ENCODE measurements at regions not wholly inside any gene's neighbourhood (a gene's known extent, or its start where the extent isn't known, plus 50 kb on each side); places are given as distances from the start of the nearest gene placed in this dataset.

DNA sequence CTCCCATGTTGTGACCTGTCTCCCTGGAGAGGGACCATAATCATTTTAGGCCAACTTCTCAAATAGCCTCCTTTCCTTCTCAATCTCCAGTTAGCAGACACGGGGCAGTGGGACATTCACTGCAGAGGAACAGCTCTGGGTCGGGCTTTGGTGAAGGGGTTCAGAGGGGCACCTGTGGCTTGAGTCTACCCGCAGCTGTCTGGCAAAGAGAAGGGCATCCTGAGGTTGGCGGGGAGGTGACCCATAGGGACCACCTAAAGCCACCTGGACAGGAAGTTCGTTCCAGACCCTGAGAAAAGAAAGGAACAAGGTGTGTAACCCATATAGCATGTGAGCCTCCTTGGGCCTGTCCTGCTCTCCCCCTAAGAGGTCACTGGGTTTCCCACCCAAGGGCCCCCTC, 155.0 kb downstream of the OAT start:
- no peak for DNase-seq

DNA sequence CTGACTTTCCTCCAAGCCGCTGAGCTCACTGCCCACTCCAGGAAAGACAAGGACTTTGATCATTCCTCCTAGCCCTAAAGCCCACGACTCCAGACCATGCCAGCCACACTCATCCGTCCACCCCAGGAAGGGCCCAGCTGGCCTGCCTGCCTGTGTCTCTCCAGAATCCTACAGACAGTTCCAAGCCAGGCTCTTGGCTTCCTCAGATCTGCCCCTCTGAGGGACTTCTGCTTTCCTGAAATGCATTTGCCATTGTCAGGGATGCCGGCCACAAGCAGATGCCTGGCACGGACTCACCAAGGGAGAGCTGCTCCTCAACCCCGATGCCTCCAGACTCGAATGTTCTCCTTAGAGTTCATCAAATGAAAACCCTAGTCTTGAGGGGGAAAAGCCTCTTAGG, 155.8 kb downstream of the OAT start:
- DNase-seq, result no peak

DNA sequence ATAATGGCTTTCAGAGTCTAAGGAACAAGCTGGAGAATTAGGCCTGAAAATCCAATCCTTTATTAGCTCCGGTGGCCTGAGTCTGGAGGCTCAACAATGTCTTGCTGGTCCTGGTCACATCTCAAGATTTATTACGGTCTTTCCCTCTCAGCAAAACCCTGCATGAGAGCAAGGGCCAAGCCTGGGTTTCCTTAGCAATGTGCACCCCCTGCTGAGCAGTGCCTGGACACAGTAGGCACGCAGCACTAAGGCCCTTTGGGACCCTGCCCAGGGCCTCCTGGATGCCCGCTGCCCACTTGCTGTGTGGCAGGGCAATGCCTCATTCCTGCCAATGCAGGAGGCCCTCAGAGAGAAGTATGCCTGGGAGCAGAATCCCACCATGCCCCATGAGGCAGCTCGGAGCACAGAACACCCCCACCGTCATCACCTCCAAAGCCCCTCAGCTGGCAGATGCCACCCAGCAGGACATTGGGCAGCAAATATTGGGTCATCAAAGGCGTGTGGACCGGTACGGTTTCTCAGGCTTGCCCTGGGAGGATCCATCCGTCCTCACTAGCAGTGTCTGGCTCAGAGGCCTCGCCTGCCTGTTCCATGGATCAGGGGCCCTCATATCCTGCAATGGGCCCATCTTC, 156.4 kb downstream of the OAT start:
- DNase-seq, result no peak

- DNase-seq, result no peak
These were observed 159.4 kb downstream of the OAT start for GRCh38 chr10:124259139-124259825.

DNA sequence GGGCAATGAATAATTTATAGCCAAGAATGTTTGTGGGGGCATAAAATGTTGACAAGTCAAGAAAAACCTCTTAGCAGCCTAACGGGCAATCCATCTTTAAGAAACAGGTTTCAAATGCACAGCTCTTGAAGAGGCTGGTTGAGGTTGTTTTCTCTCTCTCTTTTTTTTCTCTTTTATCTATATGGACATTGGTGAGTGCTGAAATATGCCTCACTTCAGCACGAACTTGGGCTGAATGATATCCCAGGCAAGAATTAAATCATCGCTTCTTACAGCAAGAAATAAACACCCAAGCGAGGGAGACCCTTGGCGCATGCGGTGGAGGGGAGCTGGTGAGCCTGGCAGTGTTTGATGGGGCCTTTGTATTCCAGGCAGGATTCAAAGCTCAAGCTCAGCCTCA, 160.9 kb downstream of the OAT start:
- DNase-seq, result no peak

DNA sequence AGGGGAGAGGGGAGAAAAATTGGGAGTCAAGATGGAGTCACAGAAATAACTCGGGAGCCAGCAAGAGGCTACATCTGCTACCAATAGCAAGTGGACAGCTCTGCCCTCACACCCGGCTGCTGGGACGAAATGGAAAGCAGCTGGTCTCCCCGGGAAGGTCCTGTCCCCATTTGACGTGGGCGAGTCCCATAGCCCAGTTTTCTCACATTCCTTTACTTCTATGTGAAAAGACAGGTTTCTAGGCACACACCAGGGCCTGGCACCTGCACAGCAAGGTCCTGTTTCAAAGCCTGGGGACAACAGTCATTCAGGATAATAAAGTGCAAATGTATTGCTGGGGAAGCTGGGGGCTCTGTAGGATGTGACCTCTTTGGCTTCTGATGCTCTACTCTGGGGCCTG, 162.6 kb downstream of the OAT start:
- DNase-seq, result no peak

GRCh38 chr10:124255556-124255955, 162.2 kb upstream of the CHST15 start:
- DNase-seq, result no peak

GRCh38 chr10:124254490-124254889, 161.1 kb upstream of the CHST15 start:
- no peak for DNase-seq

DNA sequence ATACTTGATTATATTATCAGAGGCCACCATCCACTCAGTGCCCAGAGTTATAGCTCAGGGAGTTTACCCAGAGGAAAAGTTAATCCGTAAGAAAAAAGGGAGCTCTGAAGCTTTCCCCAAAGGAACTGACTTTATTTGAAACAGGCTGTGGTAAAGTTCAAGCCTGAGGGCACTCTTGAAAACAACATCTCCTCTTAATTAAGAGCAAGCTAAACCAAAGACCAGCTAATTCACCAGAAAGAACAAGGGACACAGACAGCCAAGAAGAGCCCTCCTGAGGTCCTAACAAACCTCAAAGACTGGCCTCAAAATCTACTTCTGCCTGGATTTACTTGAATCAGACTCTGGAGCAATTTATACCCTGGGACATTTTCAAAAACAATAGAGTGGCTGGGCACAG, 159.6 kb upstream of the CHST15 start:
- DNase-seq, result no peak

DNA sequence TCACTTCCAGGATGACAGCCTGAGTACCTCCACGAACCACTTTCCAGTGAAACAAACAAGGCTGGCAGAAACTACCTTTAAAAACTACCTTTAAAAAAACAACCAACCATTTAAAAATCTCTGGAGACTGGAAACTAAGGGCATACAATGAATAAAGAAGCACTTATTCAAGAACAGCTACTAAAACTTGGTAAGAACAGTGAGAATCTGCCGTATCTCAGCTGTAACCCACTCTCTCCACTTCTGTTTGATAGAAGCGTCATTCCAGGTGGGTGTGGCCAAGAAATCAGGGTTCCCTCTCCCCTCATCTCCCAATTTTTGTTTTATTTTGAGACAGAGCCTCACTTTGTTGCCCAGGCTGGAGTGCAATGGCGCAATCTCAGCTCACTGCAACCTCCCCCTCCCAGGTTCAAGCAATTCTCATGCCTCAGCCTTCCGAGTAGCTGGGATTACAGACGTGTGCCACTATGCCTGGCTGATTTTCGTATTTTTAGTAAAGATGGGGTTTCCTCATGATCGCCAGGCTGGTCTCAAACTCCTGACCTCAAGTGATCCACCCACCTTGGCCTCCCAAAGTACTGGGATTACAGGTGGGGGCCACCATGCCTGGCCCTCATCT, 158.8 kb upstream of the CHST15 start:
- no peak for DNase-seq

DNA sequence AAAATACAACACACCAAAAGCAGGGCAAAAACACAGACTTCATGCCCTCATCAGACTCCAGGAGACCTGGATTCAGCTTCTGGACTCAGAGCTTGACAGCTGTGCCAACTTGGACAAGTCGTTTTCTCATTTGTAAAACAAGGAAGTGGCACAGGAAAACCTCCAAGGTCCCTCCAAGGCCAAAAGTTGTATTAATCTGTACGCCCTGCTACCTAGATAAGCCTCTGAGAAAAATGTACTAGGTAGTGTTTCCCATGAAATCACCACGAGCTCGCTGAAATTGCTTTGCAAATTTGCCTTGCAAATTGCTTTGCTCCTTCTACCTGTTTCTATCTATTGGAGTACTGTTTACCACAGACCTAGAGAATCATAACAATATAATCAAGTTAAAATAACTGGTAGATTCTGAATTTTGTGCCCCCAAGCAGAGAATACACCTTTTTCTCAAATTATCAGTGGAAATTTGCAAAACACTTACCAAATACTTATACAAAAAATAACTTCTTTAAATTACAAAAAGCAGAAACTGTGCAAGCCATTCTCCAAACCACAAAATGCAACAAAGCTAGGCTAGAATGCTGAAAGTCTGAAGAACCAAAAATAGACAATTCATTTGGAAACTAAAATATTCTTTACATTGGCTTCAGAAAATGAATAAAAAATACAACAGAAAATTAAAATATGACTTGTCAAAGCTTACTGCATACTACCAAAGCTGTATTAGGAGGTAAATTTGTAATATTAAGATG, 158.1 kb upstream of the CHST15 start:
- DNase-seq, result no peak

DNA sequence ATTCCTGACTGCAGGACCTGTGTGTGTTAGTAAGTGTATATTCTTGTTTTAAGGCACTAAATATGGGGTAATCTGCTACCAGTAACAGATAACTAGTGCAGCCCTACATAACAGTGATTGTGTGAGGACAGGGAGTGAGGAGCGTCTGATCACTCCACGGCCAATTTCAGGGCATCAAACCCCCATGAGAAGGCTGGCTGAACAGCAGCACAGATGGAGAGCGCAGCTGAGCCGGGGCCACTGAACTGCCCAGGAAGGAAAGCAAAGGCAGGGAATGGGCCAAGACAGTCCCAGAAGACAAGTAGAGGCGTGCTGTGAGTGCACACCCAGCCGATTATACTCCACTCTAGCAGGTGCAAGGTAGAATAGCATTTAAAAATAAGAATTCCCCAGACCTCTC, 157.1 kb upstream of the CHST15 start:
- DNase-seq, result no peak

DNA sequence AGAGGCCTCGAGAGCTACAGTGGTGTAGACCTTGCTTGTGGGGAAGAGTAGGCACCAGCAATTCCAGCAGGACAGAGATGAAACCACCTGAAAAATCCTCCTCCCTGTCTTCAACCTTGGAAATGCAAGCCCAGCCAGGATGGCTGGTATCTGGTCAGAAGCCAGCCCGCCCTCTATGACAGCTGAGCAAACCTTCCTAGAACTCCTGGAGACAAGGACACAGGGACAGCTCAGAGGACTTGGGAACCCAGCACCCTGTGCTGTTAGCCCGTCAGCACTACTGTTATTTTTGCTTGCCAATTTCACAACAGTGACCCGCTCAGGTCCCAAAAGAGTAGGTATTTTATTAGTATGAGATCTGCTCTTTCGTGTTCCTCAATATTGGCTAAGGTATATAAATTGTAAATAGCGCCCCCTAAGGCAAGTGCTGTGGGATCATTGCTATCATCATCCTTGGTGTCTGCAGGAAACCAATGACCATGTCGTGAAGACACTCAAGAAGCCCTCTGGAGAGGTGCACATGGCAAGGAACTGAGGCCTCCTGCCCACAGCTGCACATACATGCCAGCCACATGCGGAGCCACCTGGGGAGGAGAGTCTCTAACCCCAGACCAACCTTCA, 156.5 kb upstream of the CHST15 start:
- no peak for DNase-seq

DNA sequence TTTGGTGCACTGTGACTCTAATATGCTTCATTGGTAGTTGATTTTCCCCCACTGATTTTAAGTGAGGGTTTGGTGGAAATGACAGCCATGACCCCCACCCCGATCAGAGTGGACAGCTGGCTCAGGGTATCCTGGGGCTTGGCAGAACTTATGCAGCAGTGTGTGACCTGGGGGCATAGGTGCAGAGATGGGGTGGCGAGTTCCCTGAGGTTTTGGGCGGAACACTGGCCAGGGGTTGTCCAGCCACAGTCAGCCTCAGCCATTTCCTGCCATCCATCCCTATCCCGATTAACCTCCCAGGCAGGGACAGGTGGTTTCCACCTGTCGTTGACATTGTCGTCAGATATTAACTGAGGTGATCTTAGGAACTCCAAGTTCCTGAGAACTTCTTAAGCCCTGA, 155.8 kb upstream of the CHST15 start:
- no peak for DNase-seq

DNA sequence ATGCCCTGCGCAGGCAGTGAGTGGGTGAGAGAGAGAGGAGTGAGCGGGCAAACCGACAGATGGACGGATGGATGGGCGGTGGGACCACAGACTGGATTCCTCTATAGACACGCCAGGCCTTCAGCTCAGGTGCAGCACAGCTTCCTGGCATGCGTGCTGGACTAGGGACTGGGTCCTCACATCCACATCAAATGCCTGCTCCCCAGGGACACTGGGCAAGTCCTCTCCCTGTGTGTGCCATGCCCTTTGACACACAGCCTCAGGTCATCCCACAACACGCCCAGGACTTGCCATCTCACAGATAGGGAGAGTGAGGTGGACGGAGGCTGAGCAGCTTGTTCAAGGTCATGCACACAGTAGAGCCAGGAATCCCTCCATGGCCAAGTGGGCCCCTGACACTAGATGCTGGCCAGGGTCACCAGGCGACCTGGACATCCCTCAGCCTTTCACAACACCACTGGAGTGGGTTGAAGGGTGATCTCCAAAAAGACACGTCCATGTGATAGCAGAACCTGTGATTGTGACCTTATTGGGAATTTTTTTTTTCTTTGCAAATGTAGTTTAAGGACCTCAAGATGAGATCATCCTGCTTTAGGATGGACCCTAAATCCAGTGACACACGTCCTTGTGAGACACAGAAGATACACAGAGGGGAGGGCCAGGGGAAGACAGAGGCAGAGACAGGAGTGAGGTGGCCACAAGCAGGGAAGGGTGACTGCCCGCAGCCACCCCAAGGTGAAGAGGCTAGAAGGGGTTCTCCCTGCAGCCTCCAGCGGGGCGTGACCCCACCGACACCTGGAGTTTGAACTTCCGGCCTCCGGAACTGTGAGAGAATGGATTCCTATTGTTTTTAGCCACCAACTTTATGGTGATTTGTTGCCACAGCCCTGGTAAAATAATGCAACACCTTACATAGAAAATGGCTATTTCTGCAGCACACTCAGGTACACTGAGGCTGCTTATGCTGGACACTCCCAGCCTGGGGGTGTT, 155.0 kb upstream of the CHST15 start:
- DNase-seq, result no peak

- no peak for DNase-seq
These were observed 152.5 kb upstream of the CHST15 start for GRCh38 chr10:124245806-124246440.

- DNase-seq, result no peak
These were observed 151.8 kb upstream of the CHST15 start for GRCh38 chr10:124245191-124245590.

DNA sequence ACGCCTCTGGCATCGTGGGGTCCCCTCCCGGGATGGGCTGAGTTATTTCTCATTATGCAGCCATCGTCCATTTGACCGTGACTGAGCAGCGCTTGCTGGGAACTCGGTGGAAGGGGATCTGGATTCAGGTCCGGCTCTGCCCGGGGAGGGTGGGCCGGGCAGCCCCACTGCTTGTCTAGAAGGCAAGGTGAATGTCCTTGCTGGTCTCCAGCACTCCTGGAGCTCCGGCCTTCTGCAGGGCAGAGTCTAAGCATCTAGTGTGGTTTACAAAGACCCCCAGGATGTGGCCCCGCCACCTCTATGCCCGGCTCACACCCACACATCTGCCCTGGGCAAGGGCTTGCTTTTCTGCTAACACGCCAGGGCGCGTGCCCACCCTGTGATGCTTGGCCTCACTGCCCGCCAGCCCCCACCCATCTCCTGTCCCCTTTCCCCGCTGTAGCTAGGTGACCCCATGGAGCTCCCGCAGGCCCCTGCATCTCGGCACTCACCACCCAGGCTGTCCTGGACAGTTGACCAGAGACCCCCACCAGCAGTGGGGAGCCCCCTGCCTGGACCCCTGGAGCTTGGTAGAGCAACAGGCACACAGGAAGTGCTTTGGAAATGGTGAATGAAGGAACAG, 151.0 kb upstream of the CHST15 start:
- DNase-seq, result no peak

DNA sequence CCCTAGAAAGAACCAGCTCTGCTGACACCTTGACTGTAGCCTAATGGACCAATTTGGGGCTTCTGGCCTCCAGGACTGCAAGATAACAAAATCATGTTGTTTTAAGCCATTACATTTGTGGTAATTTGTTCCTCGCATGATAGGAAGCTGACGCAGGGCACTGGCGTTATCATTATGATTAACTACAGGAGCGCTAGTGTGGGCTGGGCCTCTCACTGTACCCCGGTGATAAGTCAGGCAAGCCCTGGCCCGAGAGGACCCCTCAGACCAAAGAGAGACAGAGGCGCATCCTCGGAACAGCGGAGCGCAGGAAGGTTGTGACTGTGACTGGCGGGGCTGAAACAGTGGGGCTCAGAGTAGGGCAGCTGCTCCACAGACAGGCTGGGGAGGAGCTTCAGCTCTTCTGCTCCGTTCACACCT, 150.3 kb upstream of the CHST15 start:
- no peak for DNase-seq

GRCh38 chr10:124242791-124243190, 149.4 kb upstream of the CHST15 start:
- no peak for DNase-seq

GRCh38 chr10:124242365-124242764, 149.0 kb upstream of the CHST15 start:
- no peak for DNase-seq
